ELF-1 (cell line): ENCODE measurements at regions not wholly inside any gene's neighbourhood (a gene's known extent, or its start where the extent isn't known, plus 50 kb on each side); places are given as distances from the start of the nearest gene placed in this dataset.

Experiments
- DNase-seq: peaks from one replicate; pipeline ENCODE4 v3.0.0-alpha.2; 2016; ENCODE audit warnings: low read depth, low spot score

- no peak for DNase-seq
These were observed 207.8 kb upstream of the PCDH18 start for GRCh38 chr4:137740141-137740540.

GRCh38 chr4:137739391-137739790, 207.1 kb upstream of the PCDH18 start:
- no peak for DNase-seq

GRCh38 chr4:137738375-137738990, 206.2 kb upstream of the PCDH18 start:
- no peak for DNase-seq

- DNase-seq: no peak
These were observed 203.3 kb upstream of the PCDH18 start for GRCh38 chr4:137735561-137736104.

GRCh38 chr4:137733174-137734141, 201.2 kb upstream of the PCDH18 start:
- DNase-seq: peak; percentile 75

GRCh38 chr4:137722910-137723309, 190.6 kb upstream of the PCDH18 start:
- DNase-seq: no peak

GRCh38 chr4:137711502-137711901, 179.2 kb upstream of the PCDH18 start:
- DNase-seq: peak; percentile 27

- no peak for DNase-seq
These were observed 175.3 kb upstream of the PCDH18 start for GRCh38 chr4:137707626-137708025.

- DNase-seq: no peak
These were observed 174.9 kb upstream of the PCDH18 start for GRCh38 chr4:137707102-137707620.

GRCh38 chr4:137705171-137705783, 173.0 kb upstream of the PCDH18 start:
- DNase-seq: no peak

GRCh38 chr4:137703195-137703594, 170.9 kb upstream of the PCDH18 start:
- no peak for DNase-seq

GRCh38 chr4:137702512-137702911, 170.2 kb upstream of the PCDH18 start:
- no peak for DNase-seq

- no peak for DNase-seq
These were observed 169.1 kb upstream of the PCDH18 start for GRCh38 chr4:137701401-137701800.

- no peak for DNase-seq
These were observed 168.5 kb upstream of the PCDH18 start for GRCh38 chr4:137700751-137701150.

- no peak for DNase-seq
These were observed 167.8 kb upstream of the PCDH18 start for GRCh38 chr4:137700072-137700471.

GRCh38 chr4:137694138-137694537, 161.8 kb upstream of the PCDH18 start:
- no peak for DNase-seq

- no peak for DNase-seq
These were observed 161.3 kb upstream of the PCDH18 start for GRCh38 chr4:137693641-137694040.

- DNase-seq: no peak
These were observed 159.9 kb upstream of the PCDH18 start for GRCh38 chr4:137692205-137692604.

- DNase-seq: no peak
These were observed 156.4 kb upstream of the PCDH18 start for GRCh38 chr4:137688651-137689050.

- DNase-seq: no peak
These were observed 153.1 kb upstream of the PCDH18 start for GRCh38 chr4:137685357-137685756.

GRCh38 chr4:137681081-137681480, 148.8 kb upstream of the PCDH18 start:
- DNase-seq: no peak

GRCh38 chr4:137678796-137679195, 146.5 kb upstream of the PCDH18 start:
- no peak for DNase-seq
